GM18505 (cell line): ENCODE measurements at regions not wholly inside any gene's neighbourhood (a gene's known extent, or its start where the extent isn't known, plus 50 kb on each side); places are given as distances from the start of the nearest gene placed in this dataset.
"Not testable (repeated sequence)": the region's sequence is repeated elsewhere in the genome, so short reads cannot be mapped to it uniquely, and the experiment has no call there.

ENCODE experiments used
- ATAC-seq: cut with Tn5 transposase; IDR thresholded peaks from one replicate; pipeline ENCODE4 v1.9.1; 2021; ENCODE audit not compliant: unreplicated experiment
- POLR2A ChIP-seq: IDR thresholded peaks from 4 replicates; pipeline ENCODE4 v1.6.1; 2011; ENCODE audit warnings: borderline replicate concordance; ENCODE audit not compliant: insufficient read depth, insufficient read length; ENCODE audit errors: extremely low read depth

DNA sequence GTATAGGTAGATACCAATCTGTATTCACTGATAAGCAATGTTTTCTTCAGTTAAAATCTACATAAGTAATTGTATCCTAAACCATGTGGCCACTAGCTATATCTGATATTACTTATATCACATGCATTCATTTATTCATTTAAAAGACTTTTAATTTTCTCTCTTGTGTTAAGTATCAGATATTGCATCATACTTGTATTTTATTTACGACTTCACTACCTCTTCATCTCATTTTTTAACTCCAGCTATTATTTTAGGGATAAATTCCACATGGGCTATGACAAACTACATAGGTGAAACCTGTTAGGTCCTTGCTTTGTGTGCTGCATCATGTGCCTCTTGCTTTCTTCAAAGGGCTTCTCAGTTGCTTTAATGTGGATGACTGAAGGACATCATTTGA is 1018.3 kb downstream of the ZPLD1 start:
- no peak for TF ChIP-seq POLR2A
- no peak for ATAC-seq

GRCh38 chr3:103459815-103460214 is 1025.0 kb downstream of the ZPLD1 start:
- no peak for TF ChIP-seq POLR2A
- no peak for ATAC-seq

DNA sequence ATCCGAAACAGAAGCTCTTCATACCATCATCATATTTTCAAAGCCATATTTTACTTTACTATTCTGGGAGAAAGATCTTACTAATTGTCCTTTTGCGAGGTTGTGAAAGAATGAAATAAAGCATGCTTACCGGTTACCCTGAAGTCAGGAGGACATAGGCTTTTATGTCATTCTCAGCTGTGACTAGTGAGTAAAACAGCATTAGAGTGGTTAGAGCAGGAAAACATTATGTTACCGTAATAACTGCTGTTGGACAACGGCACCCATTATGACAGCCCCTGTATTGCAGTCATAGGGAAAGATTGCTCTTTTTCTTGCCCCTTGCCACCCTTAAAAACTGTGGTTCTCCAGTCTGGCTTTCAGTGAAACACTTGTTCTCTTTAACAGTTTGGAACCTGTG is 1035.7 kb downstream of the ZPLD1 start:
- no peak for ATAC-seq
- no peak for TF ChIP-seq POLR2A

DNA sequence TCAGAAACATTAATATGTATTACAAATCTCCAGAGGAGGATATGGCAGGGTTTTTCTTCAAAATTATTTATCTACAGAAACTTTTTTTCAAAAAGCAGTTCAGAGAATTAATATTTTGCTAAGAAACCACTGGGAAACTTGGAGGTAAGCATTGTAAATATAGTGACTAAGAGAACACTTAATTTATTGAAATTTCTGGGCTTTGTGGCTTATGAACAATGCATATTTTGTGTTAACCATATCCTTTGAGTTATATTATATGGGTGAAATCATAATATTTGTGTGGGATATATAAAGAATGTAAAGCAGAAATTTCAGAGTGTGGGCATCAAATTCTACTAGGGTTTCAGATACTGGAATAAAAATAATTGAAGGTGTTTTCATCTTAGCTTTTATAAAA is 1059.2 kb downstream of the ZPLD1 start:
- no peak for TF ChIP-seq POLR2A
- no peak for ATAC-seq

GRCh38 chr3:103494512-103494911 is 1059.7 kb downstream of the ZPLD1 start:
- TF ChIP-seq POLR2A = no peak
- ATAC-seq = no peak

DNA sequence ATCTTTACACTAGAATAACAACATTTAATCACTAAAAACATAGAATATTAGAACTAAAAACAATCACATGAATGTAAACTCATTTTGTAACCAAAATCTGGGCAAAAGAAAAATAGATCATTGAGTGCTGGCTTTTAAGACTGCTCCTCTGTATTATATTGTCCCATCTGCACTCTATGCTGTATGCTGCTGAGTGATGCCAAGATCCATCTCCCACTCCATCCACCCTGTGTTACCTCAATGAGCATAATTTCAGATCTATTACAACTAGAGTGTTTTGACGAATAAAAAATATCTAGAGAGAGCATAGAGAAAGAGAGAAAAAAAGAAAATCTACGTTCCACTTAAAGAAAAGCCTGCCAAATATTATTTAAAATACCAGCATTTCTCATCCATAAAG is 1060.4 kb downstream of the ZPLD1 start:
- no peak for TF ChIP-seq POLR2A
- no peak for ATAC-seq

DNA sequence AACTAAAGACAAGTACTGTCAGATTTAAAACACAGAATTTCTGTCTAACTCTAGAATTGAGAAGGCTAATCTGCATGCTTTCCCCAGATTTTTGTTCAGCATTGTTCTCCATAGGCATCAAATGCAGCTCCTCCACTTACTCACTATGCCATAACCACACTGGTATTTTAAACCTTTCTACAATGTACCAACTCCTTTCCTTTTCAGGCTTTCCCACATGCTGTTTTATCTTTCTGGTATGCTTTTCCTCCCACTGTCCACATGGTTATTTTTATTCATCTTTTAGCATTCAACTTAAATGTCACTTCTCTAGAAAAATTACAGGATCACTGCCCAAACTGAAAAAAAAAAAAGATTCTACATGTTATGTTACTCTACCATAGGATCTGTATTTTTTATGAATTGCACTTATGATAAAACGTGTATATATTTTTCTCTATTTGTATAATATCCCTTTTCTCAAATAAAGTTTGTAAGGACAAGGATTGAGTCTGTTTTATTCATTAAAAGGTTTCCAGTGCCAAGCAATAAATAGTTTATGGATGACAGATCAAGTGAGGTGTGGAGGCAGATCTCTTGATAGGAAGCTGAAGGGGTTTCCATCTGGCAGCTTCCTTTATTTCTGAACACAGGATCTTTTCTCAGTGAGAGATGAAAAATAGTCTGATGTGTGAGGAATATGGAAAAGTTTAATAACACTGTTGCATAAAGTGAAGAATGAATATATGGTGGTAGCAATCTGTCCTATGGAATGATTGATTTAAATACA is 1064.5 kb downstream of the ZPLD1 start:
- TF ChIP-seq POLR2A = no peak

DNA sequence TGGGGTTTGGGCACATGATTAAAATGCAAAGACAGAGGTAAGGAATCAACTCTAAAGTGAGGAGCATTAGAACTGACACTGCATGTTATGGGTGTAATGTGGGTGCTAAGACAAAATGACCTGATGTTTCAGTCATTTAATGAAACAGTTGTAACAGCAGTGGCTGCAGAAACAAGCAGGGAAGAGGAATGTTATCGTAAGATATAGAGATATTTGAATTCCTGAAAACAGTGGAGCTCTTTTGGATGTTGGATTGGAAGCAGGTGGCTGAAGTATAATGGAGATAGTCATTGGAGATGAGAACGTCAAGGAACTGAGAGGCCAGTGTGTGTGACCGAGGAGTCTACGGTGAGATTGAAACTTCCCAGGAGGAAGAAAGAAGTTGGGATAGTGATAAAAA is 1065.2 kb downstream of the ZPLD1 start:
- TF ChIP-seq POLR2A = no peak
- no peak for ATAC-seq

More for the DNA sequence above, 1064.5 kb downstream of the ZPLD1 start:
- ATAC-seq = no peak

DNA sequence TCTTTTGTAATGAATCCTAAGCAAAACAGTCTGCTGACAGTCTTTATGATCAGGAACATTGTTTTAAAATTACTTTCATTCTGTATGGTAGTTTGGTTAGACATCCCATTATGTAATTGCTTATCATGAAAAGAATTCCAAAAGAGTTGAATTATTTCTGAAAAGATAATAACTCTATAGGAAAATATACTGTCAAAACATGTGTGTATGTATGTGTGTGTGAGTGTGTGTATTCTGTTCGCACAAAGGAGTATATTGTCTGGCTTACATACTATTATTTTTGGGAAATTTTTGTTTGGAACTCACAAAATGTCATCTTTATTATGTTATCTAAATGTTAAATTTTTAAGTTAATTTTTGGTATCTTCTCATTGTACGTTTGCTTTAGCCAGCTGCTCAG is 1075.9 kb downstream of the ZPLD1 start:
- no peak for TF ChIP-seq POLR2A
- no peak for ATAC-seq

DNA sequence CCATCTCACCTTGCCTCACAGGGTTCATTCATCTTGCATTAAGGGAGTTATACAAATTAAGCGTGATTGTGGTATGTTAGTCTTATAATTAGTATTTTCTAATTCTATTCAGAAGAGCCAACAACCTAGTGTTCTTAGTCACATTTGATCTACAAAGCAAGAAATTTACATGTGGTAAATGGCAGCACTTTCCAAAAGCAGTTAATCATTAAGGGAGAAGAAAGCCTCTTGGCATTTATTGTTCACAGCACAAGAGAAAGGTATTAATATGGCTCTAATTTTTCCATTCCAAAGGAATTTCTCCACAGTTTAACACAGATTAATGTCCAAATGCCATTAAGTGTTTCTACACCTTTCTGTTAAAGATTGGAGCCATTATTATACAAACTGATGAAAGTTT is 1077.1 kb downstream of the ZPLD1 start:
- no peak for ATAC-seq
- no peak for TF ChIP-seq POLR2A

DNA sequence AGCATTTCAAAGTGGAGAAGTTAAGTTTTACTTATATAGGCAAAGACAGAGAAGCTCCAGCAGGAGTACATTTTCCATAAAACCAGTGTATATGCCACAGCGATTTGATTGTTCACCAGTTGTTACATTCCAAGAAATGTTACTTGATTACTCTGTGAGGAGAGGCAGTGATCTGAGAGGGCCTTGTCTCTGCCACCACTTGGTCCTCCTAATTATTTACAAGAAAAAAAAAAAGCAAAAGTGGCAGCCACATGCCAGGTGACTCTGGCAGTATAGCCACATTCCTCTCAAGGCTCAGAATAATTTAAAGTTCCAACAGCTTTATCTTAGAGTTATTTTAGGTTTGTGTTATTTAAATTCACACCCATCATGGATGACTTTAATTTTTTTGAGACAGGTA is 1077.8 kb downstream of the ZPLD1 start:
- no peak for ATAC-seq
- TF ChIP-seq POLR2A = no peak

GRCh38 chr3:103513003-103513402 is 1078.2 kb downstream of the ZPLD1 start:
- TF ChIP-seq POLR2A = no peak
- no peak for ATAC-seq

DNA sequence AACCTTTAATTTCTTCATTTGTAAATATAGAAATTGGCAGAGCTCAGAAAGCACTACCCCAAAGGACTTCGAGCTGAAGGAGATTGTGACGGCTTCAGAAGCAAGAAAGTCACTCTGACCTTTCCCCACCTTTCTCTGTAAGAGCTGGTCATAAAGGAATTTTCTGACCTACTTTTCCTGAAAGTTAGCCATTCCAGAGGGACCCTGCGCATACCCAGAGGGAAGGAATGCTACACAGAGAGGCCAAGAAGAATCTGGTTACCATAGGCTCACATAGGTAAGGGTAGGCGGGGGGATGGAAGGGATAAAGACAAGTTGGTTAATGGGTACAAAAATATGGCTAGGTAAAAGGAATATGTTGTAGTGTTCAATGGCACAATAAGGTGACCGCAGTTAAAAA is 1080.3 kb downstream of the ZPLD1 start:
- no peak for TF ChIP-seq POLR2A
- ATAC-seq = no peak

GRCh38 chr3:103516950-103517349 is 1082.1 kb downstream of the ZPLD1 start:
- no peak for TF ChIP-seq POLR2A
- no peak for ATAC-seq

DNA sequence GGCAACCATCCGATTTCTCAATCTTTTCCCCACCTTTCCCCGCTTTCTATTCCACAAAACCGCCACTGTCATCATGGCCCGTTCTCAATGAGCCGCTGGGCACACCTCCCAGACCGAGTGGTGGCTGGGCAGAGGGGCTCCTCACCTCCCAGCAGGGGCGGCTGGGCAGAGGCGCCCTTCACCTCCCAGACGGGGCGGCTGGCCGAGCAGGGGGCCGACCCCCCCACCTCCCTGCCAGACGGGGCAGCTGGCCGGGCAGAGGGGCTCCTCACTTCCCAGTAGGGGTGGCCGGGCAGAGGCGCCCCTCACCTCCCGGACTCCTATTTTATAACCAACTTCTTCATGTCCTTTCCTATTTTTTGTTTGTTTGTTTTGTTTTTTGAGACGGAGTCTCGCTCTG is 1096.5 kb downstream of the ZPLD1 start:
- not testable (repeated sequence) for ATAC-seq

DNA sequence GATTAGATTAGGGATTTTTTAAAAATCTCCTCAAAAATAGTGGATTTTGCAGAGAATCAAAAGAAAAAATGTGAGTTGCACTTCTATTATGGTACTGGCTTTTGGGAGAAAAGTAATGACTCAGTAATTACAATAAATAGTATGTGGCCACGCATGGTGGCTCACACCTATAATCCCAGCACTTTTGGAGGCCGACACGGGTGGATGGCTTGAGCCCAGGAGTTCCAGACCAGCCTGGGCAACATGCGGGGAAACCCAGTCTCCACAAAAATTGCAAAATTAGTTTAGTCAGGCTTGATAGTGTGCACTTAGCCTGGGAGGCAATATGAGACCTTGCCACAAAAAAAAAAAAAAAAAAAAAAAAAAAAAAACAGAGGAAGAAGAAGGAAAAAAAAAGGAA is 1098.2 kb downstream of the ZPLD1 start:
- TF ChIP-seq POLR2A = no peak
- ATAC-seq = no peak

GRCh38 chr3:103554451-103554850 is 1119.6 kb downstream of the ZPLD1 start:
- ATAC-seq = no peak
- no peak for TF ChIP-seq POLR2A

- not testable (repeated sequence) for ATAC-seq
These were observed 1129.3 kb downstream of the ZPLD1 start for GRCh38 chr3:103564116-103564515.
